8988T (cell line): ENCODE measurements at regions not wholly inside any gene's neighbourhood (a gene's known extent, or its start where the extent isn't known, plus 50 kb on each side); places are given as distances from the start of the nearest gene placed in this dataset.
"Not testable (repeated sequence)": the region's sequence is repeated elsewhere in the genome, so short reads cannot be mapped to it uniquely, and the experiment has no call there.

Experiments
- DNase-seq: peaks from one replicate; pipeline ENCODE4 v3.0.0; 2011

- DNase-seq, result not testable (repeated sequence)
Measured at GRCh38 chr1:143764831-143765230, 207.0 kb downstream of the FAM72C start.

DNA sequence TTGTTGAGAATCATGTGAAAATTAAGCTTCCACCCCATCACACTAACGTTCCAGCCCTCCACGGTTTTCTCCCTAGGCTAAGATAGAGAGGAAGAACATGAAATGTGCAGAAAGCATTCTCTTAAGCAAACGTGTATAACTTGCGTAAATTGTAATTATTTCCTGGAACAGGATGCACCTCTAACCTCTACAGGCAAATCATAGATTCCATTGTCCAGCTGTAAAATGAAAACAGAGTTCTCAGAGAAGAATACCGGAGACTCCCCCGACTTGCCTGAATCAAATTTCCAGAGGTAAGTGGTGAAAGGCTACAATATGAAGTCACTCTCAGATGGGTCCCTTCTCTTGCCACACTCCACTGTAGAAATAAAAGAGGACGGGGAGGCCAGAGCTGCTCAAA lies 211.4 kb downstream of the FAM72C start:
- DNase-seq, result not testable (repeated sequence)

GRCh38 chr1:143755961-143756360 lies 215.8 kb downstream of the FAM72C start:
- not testable (repeated sequence) for DNase-seq

- no peak for DNase-seq
Measured at GRCh38 chr1:143748906-143749305, 222.9 kb downstream of the FAM72C start.

GRCh38 chr1:143736562-143736961 lies 235.2 kb downstream of the FAM72C start:
- DNase-seq, result no peak

- no peak for DNase-seq
Measured at GRCh38 chr1:143735764-143736461, 235.9 kb downstream of the FAM72C start.

DNA sequence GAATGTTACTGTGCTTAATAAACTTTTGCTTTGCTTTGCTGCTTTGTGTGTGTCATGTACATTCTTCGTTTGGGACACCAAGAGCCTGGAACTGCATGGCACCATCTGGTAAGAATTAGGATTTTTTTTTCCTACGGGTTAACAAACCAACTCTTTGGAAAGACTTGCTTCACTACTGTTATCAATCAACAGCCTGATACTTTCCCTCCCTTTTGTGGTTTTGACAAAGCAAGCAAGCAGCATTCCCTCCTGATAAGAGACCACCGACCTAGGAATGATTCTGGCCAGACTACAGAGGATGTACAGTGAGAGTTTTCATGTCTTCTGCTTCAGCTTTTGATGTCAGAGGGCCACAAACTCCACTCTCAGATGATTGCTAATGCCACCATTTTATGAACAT lies 237.5 kb downstream of the FAM72C start:
- not testable (repeated sequence) for DNase-seq

DNA sequence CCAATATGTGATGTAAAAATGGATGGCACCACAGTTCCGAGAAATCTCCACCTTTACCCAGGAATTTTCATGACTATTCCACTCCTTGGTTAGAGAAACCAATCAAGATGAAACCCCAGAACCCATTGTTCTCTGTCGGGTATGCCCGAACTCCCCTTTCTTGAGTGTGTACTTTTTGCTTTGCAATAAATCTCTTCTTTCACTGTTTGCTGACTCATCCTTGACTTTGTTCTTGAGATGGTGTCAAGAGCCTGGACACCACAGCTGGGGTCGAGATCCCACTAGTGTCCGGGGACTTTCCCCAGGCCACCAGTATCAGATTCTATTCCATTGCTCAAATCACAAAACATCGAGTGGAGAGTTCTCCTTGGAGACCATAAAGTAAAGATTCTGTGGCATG lies 240.9 kb downstream of the FAM72C start:
- not testable (repeated sequence) for DNase-seq

DNA sequence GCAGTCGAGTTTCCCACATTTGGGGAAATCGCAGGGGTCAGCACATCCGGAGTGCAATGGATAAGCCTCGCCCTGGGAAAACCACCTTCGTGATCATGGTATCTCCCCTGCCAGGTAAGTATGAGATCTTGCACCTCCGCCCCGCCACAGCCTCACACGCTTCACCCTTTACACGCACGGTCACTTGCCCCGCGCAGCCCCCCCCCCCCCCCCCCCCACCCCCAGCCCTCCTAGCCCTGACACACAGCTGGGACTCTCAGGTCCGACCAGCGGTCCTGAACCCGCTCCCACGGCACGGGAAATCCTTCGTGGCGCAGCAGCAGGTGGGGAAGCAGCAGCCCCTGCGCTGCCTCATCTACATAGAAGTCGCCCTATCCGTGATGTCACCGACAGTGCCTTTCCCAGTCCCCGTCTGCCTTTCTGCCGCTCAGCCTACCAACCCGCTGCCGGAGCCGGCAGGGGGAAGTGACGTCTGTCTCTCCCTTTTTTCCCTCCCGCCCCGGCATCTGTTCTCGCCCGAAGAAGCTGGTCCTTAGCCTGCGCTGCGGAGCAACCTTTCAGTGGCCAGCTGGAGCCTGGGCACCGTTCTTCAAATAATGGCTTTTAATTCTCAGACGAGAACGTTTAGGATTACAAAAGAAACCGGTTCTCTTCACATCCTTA lies 242.2 kb downstream of the FAM72C start:
- DNase-seq, result not testable (repeated sequence)

- DNase-seq, result not testable (repeated sequence)
Measured at GRCh38 chr1:143728802-143729448, 242.9 kb downstream of the FAM72C start.

DNA sequence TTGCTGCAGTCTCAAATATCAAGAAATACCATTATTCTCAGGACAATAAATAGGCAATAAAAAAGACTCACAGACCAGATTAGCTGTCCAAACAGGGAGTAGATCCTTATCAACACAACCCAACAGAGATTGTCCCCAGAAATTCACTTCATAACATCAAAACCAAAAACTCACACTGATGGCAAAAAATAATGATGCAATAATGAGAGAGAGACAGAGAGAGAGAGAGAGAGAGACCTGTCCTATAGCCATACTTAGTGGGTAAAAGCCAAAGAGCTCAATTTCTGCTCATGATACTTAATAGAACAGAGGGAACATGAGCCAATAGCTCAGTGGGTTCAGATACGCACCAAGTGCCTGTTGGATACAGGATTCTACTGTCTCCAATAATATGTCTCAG lies 244.5 kb downstream of the FAM72C start:
- DNase-seq, result no peak

DNA sequence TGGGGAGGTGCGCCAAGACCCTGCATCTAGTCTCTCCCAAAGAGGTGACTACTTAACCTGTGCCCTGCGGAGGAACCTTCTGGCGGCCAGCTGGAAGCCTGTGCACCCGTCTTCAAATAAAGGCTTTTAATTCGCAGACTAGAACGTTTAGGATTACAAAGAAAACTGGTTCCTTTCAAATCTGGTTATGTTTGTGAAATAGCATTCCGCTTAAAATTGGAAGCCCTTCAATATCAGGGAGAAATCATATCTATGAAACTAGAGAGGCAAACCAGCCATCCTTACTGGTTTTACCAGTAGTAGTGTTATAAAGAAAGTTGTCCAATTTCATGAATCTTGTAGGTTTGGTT lies 250.8 kb downstream of the FAM72C start:
- no peak for DNase-seq

- DNase-seq, result no peak
Measured at GRCh38 chr1:143720087-143721023, 251.4 kb downstream of the FAM72C start.

- DNase-seq, result no peak
Measured at GRCh38 chr1:143718524-143718923, 253.3 kb downstream of the FAM72C start.

- DNase-seq, result no peak
Measured at GRCh38 chr1:143718021-143718420, 253.8 kb downstream of the FAM72C start.

DNA sequence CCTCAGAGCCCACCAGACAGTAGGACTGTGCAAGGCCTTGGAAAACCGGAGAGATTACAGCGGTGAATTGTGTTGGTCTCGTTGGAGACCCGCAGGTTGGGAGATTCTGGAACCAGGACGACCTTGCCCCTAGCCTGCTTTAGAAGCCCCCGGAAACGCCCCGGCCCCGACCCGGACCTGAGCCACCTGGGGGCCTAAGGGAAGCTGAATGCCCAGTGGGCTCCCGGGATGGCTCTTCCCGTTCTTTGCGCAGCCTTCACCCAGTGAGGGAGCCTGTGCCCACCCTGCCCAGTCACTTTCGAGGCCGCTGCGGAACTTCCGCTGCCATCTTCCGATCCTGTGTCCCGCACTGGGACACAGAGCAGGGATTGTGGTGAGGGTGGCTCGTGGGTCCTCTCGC lies 254.4 kb downstream of the FAM72C start:
- no peak for DNase-seq

- DNase-seq, result not testable (repeated sequence)
Measured at GRCh38 chr1:143714913-143715312, 256.9 kb downstream of the FAM72C start.

GRCh38 chr1:143709606-143710259 lies 262.1 kb downstream of the FAM72C start:
- not testable (repeated sequence) for DNase-seq

DNA sequence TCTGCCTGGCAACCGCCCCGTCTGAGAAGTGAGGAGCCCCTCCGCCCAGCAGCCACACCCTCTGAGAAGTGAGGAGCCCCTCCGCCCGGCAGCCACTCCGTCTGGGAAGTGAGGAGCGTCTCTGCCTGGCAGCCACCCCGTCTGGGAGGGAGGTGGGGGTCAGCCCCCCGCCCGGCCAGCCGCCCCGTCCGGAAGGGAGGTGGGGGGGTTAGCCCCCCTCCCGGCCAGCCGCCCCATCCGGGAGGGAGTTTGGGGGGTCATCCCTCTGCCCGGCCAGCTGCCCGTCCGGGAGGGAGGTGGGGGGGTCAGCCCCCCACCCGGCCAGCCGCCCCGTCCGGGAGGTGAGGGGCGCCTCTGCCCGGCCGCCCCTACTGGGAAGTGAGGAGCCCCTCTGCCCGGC lies 269.0 kb downstream of the FAM72C start:
- not testable (repeated sequence) for DNase-seq

- DNase-seq, result no peak
Measured at GRCh38 chr1:143699731-143700130, 272.1 kb downstream of the FAM72C start.

- DNase-seq, result no peak
Measured at GRCh38 chr1:143699115-143699514, 272.7 kb downstream of the FAM72C start.

- DNase-seq, result peak; percentile 31
Measured at GRCh38 chr1:143698016-143698415, 273.8 kb downstream of the FAM72C start.
